ENCODE measurements at regions not wholly inside any gene's neighbourhood (a gene's known extent, or its start where the extent isn't known, plus 50 kb on each side); places are given as distances from the start of the nearest gene placed in this dataset.

GRCh38 chr10:84763965-84764364 is 435.6 kb downstream of the CCSER2 start:
- ChIA-PET CTCF (interaction anchor here (0.6 to 1.2 kb wide), 2 partner anchors 12 to 1157 kb away, joined by 5 to 6 read pairs; no protein-coding TSS in a partner anchor), POLR2A (ENCODE audit: low non-redundant PET) (no interaction called here)
- H3K27ac ChIP-seq, result no peak overlapping the region
- no peak for DNase-seq (ENCODE audit: low spot score)
- TF ChIP-seq CTCF (conservative IDR thresholded peaks at IDR 0.05; ENCODE audit: low read depth), result no peak

GRCh38 chr10:84765086-84765485 is 436.7 kb downstream of the CCSER2 start:
- no peak for TF ChIP-seq CTCF (conservative IDR thresholded peaks at IDR 0.05; ENCODE audit: low read depth)
- ChIA-PET POLR2A (ENCODE audit: low non-redundant PET) (no interaction called here), CTCF (interaction anchor here (0.7 kb wide), 1 partner anchor 223 kb away, joined by 3 read pairs; no protein-coding TSS in a partner anchor)
- no peak for DNase-seq (ENCODE audit: low spot score)
- no peak overlapping the region for H3K27ac ChIP-seq

- DNase-seq (ENCODE audit: low spot score), result no peak
- ChIA-PET CTCF (no interaction called here), POLR2A (ENCODE audit: low non-redundant PET) (no interaction called here)
- no peak for TF ChIP-seq CTCF (conservative IDR thresholded peaks at IDR 0.05; ENCODE audit: low read depth)
- no peak overlapping the region for H3K27ac ChIP-seq
These were observed 437.3 kb downstream of the CCSER2 start for GRCh38 chr10:84765656-84766055.

- H3K27ac ChIP-seq, result no peak overlapping the region
- no peak for TF ChIP-seq CTCF (conservative IDR thresholded peaks at IDR 0.05; ENCODE audit: low read depth)
- ChIA-PET POLR2A (ENCODE audit: low non-redundant PET) (no interaction called here), CTCF (interaction anchor here (0.6 kb wide), 1 partner anchor 16 kb away, joined by 3 read pairs; no protein-coding TSS in a partner anchor)
- no peak for DNase-seq (ENCODE audit: low spot score)
These were observed 438.5 kb downstream of the CCSER2 start for GRCh38 chr10:84766923-84767322.

- TF ChIP-seq CTCF (conservative IDR thresholded peaks at IDR 0.05; ENCODE audit: low read depth), result no peak
- H3K27ac ChIP-seq, result no peak overlapping the region
- ChIA-PET POLR2A (ENCODE audit: low non-redundant PET) (no interaction called here), CTCF (no interaction called here)
- DNase-seq (ENCODE audit: low spot score), result no peak
These were observed 439.7 kb downstream of the CCSER2 start for GRCh38 chr10:84768132-84768531.

- DNase-seq (ENCODE audit: low spot score), result no peak
- POLR2A ChIA-PET (ENCODE audit: low non-redundant PET), result no interaction called here
These were observed 442.4 kb downstream of the CCSER2 start for GRCh38 chr10:84770824-84771223.

More at GRCh38 chr10:84770824-84771223, 442.4 kb downstream of the CCSER2 start:
- TF ChIP-seq CTCF (conservative IDR thresholded peaks at IDR 0.05; ENCODE audit: low read depth), result no peak
- H3K27ac ChIP-seq, result no peak overlapping the region
- CTCF ChIA-PET, result interaction anchor here (0.6 to 0.8 kb wide), 2 partner anchors 651 to 1512 kb away, joined by 3 to 4 read pairs; no protein-coding TSS in a partner anchor
